ENCODE measurements at regions not wholly inside any gene's neighbourhood (a gene's known extent, or its start where the extent isn't known, plus 50 kb on each side); places are given as distances from the start of the nearest gene placed in this dataset.

DNA sequence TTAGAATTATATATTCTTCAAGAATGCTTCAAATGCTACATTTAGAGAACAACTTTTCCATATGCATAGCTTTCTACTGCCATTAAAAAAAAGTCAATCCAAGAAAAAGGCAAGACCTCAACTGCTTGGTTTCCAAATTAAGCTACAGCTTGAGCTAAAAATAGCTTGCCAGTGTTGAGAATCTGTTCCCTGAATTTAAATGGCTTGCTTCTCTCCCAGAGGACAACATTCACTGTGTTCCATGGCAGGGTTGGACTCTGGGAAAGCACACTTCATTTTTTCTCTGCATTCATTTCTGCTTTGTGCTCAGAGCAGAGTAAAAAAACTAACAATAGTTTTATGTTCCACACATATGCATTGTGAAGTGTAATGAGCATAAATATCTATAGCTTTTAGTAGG lies 50.3 kb upstream of the ACTL6A start:
- Histone ChIP-seq H3K4me3 (ENCODE audit: low read length) (no peak overlapping the region), H3K9me3 (ENCODE audit: control insufficient read depth in 2 of 3, low read length in 3 of 3) (no peaks in the 10 kb centered on the region), H3K27me3 (ENCODE audit: control insufficient read depth in 2 of 2, insufficient read depth in 2 of 2, low read length in 2 of 2) (no peaks in the 10 kb centered on the region), H3K4me1 (ENCODE audit: control insufficient read depth in 2 of 2, insufficient read depth in 2 of 2, low read length in 2 of 2) (no peaks in the 10 kb centered on the region), H3K27ac (ENCODE audit: low read depth, low read length) (no peak overlapping the region), H3K36me3 (ENCODE audit: control insufficient read depth in 2 of 3, insufficient read depth in 3 of 3, low read length in 3 of 3) (no peaks in the 10 kb centered on the region)
- H3K4me1 Mint-ChIP-seq = no peaks in the 10 kb centered on the region
- no peak for DNase-seq
- ATAC-seq = no peak
- H3K4me3 Mint-ChIP-seq = no peak overlapping the region
- ChIA-PET POLR2A (no interaction called here), CTCF (interaction anchor here (1.0 kb wide), 1 partner anchor 17 kb away, joined by 3 read pairs; no protein-coding TSS in a partner anchor)
- peaks cover 0 to 17% (median 8%) of the 10 kb centered on the region in 11 donors for H3K9me3 Mint-ChIP-seq
- H3K36me3 Mint-ChIP-seq = no peaks in the 10 kb centered on the region
- H3K27ac Mint-ChIP-seq = no peak overlapping the region
- intact Hi-C loops (cut with micrococcal nuclease) = no loop called here
- H3K27me3 Mint-ChIP-seq = peaks cover 4 to 23% (median 14%) of the 10 kb centered on the region in 5 donors
